Panc1 (cell line): ENCODE measurements at regions not wholly inside any gene's neighbourhood (a gene's known extent, or its start where the extent isn't known, plus 50 kb on each side); places are given as distances from the start of the nearest gene placed in this dataset.

Source experiments
- ATAC-seq: fragments of 200-7000 bp; cut with Tn5 transposase; 2 replicates; pipeline ENCODE4 v1.9.1; 2020; ENCODE audit warnings: mild to moderate bottlenecking, moderate library complexity
- BruUV-seq: library from RNA; stranded (reverse); fragments of 400-500 nt; replicated peaks from 2 replicates; lab custom pipeline; 2021; lab: Mats Ljungman, UMichigan
- CTCF ChIA-PET: fragments of 300-600 bp; sonication (Branson Sonifier 250); formaldehyde crosslinking; loops from one replicate; lab custom pipeline; 2022; ENCODE audit warnings: antibody characterized with exemption; lab: Charles Lee
- POLR2A ChIA-PET: fragments of 300-600 bp; sonication (Branson Sonifier 250); formaldehyde crosslinking; loops from one replicate; lab custom pipeline; 2022; ENCODE audit warnings: antibody characterized with exemption; lab: Charles Lee
- DNase-seq: peaks from one replicate; pipeline ENCODE4 v3.0.0-alpha.2; 2010; ENCODE audit warnings: low read depth, low spot score
- H3K27ac ChIP-seq: 2 replicates; pipeline ENCODE4 v1.5.1; 2011; ENCODE audit warnings: mild to moderate bottlenecking, low read length, inconsistent platforms
- H3K27me3 ChIP-seq: fragments of 200-500 bp; sonication (Bioruptor generic); 2 replicates; pipeline ENCODE4 v1.6.0; 2014; ENCODE audit warnings: low read length, inconsistent platforms; ENCODE audit not compliant: control insufficient read depth, insufficient read depth
- H3K36me3 ChIP-seq: fragments of 200-500 bp; sonication (Bioruptor generic); 2 replicates; pipeline ENCODE4 v1.5.1; 2014; ENCODE audit warnings: inconsistent platforms, mild to moderate bottlenecking, low read length, moderate library complexity; ENCODE audit not compliant: control insufficient read depth, insufficient read depth
- H3K4me1 ChIP-seq: 2 replicates; pipeline ENCODE4 v1.5.1; 2011; ENCODE audit warnings: inconsistent platforms, mild to moderate bottlenecking, low read length, moderate library complexity; ENCODE audit not compliant: control insufficient read depth, insufficient read depth
- H3K4me3 ChIP-seq, 2 experiments: 2 replicates each; pipeline ENCODE4 v1.5.1; 2011 to 2012; ENCODE audit warnings: low read depth in 2 of 2, low read length in 2 of 2, mild to moderate bottlenecking in 2 of 2, inconsistent platforms in 1 of 2, moderate library complexity in 1 of 2
- H3K9me3 ChIP-seq: fragments of 200-500 bp; sonication (Bioruptor generic); 2 replicates; pipeline ENCODE4 v1.5.1; 2014; ENCODE audit warnings: low read depth, mild to moderate bottlenecking, inconsistent platforms, low read length, moderate library complexity; ENCODE audit not compliant: control insufficient read depth, insufficient read depth
- POLR2AphosphoS5 ChIP-seq: IDR thresholded peaks from 2 replicates; pipeline ENCODE4 v1.6.1; 2012; ENCODE audit warnings: mild to moderate bottlenecking, low read depth, low read length, moderate library complexity
- SIN3A ChIP-seq: IDR thresholded peaks from 2 replicates; pipeline ENCODE4 v1.6.1; 2012; ENCODE audit warnings: low read depth, mild to moderate bottlenecking, low read length, moderate library complexity, borderline replicate concordance; ENCODE audit not compliant: insufficient read depth
- TCF7L2 ChIP-seq: IDR thresholded peaks from 2 replicates; pipeline ENCODE4 v1.6.1; 2011; ENCODE audit warnings: mild to moderate bottlenecking, low read depth, low read length, inconsistent platforms
- in situ Hi-C: cut with HindIII; loops from 2 replicates; pipeline ENCODE4 v1.10.0; 2016; ENCODE audit warnings: low sequenced_read_pairs, low pct_unique_long_range_greater_than_20kb
- intact Hi-C: fragments of 100-400 bp; cut with micrococcal nuclease; formaldehyde crosslinking; loops from one replicate; pipeline ENCODE4 v1.10.0; 2022; ENCODE audit not compliant: unreplicated experiment
- TF ChIP-seq, protein P1 (sequence below): fragments of 450-650 bp; IDR thresholded peaks from 2 replicates; pipeline ENCODE4 v1.5.1; 2017; ENCODE audit warnings: mild to moderate bottlenecking
- TF ChIP-seq, protein P2 (sequence below), 2 experiments: IDR thresholded peaks; 2 replicates each; pipeline ENCODE4 v1.6.1; 2011 to 2012; ENCODE audit warnings: low read depth in 2 of 2, control low read depth in 1 of 2, low read length in 1 of 2, mild to moderate bottlenecking in 1 of 2, moderate library complexity in 1 of 2; ENCODE audit not compliant: insufficient read depth in 1 of 2

DNA sequence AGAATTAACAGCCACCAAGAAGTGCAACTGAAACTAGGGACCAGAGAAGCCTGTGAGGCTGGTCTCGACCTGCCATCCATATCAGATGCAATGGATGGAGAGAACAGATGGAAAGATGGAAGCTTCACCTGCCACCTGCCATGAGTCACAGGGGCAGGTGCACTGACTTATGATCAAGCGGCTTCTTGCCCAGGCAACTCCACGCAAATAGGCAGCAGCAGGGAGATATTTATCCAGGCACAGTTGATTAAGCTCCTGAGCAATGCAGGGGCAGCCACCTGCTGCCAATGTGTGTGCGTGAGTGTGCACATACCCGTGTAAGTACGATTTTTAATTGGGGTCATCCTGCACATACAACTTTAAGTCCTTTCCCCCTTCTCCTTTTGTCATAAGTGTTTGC is 174.2 kb downstream of the PTPRU start:
- Histone ChIP-seq H3K36me3 (no peaks in the 10 kb centered on the region), H3K27me3 (peaks cover 2% of the 10 kb centered on the region), H3K4me1 (no peaks in the 10 kb centered on the region), H3K4me3 (no peak overlapping the region), H3K9me3 (no peaks in the 10 kb centered on the region), H3K27ac (no peak overlapping the region)
- no TSS peak for BruUV-seq
- ATAC-seq (no peak), DNase-seq (no peak)
- CTCF ChIA-PET: no interaction called here
- in situ Hi-C loops: no loop called here
- POLR2A ChIA-PET: no interaction called here
- TF ChIP-seq, protein P1, sequence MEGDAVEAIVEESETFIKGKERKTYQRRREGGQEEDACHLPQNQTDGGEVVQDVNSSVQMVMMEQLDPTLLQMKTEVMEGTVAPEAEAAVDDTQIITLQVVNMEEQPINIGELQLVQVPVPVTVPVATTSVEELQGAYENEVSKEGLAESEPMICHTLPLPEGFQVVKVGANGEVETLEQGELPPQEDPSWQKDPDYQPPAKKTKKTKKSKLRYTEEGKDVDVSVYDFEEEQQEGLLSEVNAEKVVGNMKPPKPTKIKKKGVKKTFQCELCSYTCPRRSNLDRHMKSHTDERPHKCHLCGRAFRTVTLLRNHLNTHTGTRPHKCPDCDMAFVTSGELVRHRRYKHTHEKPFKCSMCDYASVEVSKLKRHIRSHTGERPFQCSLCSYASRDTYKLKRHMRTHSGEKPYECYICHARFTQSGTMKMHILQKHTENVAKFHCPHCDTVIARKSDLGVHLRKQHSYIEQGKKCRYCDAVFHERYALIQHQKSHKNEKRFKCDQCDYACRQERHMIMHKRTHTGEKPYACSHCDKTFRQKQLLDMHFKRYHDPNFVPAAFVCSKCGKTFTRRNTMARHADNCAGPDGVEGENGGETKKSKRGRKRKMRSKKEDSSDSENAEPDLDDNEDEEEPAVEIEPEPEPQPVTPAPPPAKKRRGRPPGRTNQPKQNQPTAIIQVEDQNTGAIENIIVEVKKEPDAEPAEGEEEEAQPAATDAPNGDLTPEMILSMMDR: no peak
- TF ChIP-seq SIN3A (no peak), POLR2AphosphoS5 (no peak), TCF7L2 (no peak)
- TF ChIP-seq, protein P2, sequence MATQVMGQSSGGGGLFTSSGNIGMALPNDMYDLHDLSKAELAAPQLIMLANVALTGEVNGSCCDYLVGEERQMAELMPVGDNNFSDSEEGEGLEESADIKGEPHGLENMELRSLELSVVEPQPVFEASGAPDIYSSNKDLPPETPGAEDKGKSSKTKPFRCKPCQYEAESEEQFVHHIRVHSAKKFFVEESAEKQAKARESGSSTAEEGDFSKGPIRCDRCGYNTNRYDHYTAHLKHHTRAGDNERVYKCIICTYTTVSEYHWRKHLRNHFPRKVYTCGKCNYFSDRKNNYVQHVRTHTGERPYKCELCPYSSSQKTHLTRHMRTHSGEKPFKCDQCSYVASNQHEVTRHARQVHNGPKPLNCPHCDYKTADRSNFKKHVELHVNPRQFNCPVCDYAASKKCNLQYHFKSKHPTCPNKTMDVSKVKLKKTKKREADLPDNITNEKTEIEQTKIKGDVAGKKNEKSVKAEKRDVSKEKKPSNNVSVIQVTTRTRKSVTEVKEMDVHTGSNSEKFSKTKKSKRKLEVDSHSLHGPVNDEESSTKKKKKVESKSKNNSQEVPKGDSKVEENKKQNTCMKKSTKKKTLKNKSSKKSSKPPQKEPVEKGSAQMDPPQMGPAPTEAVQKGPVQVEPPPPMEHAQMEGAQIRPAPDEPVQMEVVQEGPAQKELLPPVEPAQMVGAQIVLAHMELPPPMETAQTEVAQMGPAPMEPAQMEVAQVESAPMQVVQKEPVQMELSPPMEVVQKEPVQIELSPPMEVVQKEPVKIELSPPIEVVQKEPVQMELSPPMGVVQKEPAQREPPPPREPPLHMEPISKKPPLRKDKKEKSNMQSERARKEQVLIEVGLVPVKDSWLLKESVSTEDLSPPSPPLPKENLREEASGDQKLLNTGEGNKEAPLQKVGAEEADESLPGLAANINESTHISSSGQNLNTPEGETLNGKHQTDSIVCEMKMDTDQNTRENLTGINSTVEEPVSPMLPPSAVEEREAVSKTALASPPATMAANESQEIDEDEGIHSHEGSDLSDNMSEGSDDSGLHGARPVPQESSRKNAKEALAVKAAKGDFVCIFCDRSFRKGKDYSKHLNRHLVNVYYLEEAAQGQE (IDR thresholded peaks at IDR 0.05; ENCODE audit: insufficient read depth in 1 of 2, low read depth in 2 of 2, low read length in 1 of 2): no peak
- intact Hi-C loops: no loop called here

DNA sequence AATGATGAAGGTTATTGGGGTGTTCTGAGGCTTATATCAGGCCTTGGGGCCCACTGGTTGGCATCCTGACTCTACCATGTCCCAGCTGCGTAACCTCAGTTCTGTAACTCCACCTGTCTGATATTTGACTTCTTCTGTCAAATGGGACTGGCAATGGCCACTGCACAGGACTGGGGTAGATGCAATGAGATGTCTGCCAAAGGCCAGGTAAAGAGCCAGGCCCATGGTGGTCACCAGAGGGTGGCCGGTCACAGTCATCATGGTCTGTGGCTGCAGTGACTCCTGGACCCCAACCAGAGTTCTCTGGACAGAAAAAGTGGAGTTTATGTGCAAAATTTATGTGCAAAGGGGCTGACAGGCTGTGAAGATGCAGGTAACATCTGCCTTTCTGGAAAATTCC is 173.3 kb downstream of the PTPRU start:
- Histone ChIP-seq H3K27ac (no peak overlapping the region), H3K27me3 (peaks cover 2% of the 10 kb centered on the region), H3K4me3 (no peak overlapping the region), H3K9me3 (no peaks in the 10 kb centered on the region), H3K36me3 (no peaks in the 10 kb centered on the region), H3K4me1 (no peaks in the 10 kb centered on the region)
- POLR2A ChIA-PET: no interaction called here
- in situ Hi-C loops (no loop called here), intact Hi-C loops (no loop called here)
- CTCF ChIA-PET: no interaction called here
- TF ChIP-seq POLR2AphosphoS5 (no peak), SIN3A (no peak), TCF7L2 (no peak)
- TF ChIP-seq, protein P1: no peak
- TF ChIP-seq, protein P2 (IDR thresholded peaks at IDR 0.05; ENCODE audit: insufficient read depth in 1 of 2, low read depth in 2 of 2, low read length in 1 of 2): no peak
- no TSS peak for BruUV-seq
- ATAC-seq: no peak
- no peak for DNase-seq
